ENCODE measurements at regions not wholly inside any gene's neighbourhood (a gene's known extent, or its start where the extent isn't known, plus 50 kb on each side); places are given as distances from the start of the nearest gene placed in this dataset.

DNA sequence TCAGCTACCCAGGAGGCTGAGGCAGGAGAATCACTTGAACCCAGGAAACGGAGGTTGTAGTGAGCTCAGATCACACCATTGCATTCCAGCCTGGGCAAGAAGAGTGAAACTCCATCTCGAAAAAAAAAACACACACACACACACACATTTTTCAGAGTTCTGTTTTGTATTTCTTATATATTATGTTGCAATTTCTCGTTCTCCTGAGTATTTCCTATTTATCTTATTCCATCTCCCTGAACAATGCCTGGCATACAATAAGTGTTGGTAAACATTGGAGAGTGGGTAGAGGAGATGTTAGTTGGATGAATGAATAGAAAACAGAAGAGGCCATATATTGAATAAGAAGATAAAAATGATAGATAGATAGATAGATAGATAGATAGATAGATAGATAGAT is 167.8 kb upstream of the CDH5 start:
- no peak for DNase-seq (ENCODE audit: low spot score)
- peaks cover 4% of the 10 kb centered on the region for H3K4me1 Mint-ChIP-seq (ENCODE audit: low read depth)
- H3K4me3 Mint-ChIP-seq (ENCODE audit: unreplicated experiment) = no peak overlapping the region
- TF ChIP-seq, protein P1, sequence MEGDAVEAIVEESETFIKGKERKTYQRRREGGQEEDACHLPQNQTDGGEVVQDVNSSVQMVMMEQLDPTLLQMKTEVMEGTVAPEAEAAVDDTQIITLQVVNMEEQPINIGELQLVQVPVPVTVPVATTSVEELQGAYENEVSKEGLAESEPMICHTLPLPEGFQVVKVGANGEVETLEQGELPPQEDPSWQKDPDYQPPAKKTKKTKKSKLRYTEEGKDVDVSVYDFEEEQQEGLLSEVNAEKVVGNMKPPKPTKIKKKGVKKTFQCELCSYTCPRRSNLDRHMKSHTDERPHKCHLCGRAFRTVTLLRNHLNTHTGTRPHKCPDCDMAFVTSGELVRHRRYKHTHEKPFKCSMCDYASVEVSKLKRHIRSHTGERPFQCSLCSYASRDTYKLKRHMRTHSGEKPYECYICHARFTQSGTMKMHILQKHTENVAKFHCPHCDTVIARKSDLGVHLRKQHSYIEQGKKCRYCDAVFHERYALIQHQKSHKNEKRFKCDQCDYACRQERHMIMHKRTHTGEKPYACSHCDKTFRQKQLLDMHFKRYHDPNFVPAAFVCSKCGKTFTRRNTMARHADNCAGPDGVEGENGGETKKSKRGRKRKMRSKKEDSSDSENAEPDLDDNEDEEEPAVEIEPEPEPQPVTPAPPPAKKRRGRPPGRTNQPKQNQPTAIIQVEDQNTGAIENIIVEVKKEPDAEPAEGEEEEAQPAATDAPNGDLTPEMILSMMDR (IDR thresholded peaks at IDR 0.05) = no peak
- peaks cover 2% of the 10 kb centered on the region for H3K36me3 Mint-ChIP-seq (ENCODE audit: low read depth)
- H3K27me3 Mint-ChIP-seq (ENCODE audit: low read depth) = no peaks in the 10 kb centered on the region
- no peaks in the 10 kb centered on the region for H3K9me3 Mint-ChIP-seq (ENCODE audit: low read depth)
- no peak overlapping the region for H3K27ac Mint-ChIP-seq (ENCODE audit: unreplicated experiment)

DNA sequence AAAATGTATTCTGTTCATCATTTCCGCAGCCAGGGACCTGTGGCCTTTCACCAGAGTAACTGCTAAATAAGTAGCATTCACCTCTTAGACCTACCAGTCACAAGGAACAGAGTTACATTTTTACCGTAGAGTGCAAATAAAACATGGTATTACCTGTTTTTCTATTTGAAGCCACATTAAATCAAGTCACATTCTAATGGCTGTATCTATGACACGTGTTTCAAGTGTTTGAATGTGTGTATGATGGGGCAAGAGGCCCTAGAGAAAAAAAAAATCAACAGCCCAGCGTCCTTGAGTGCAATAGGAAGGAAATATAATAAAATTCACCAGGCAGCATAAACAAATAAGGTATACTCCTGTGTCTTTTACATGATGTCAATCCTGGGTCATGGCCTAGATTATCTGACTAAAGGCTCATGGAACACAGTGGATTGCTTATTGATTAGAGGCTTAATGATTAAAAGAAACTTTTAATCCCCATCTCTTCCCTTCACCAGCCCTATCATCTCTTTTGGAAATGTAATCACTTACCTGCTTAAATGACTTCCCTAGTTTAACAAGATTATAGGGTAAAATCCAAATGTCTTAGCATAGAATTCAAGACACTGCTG is 168.7 kb upstream of the CDH5 start:
- Mint-ChIP-seq H3K9me3 (ENCODE audit: low read depth) (no peaks in the 10 kb centered on the region), H3K4me1 (ENCODE audit: low read depth) (peaks cover 4% of the 10 kb centered on the region), H3K4me3 (ENCODE audit: unreplicated experiment) (no peak overlapping the region), H3K27ac (ENCODE audit: unreplicated experiment) (no peak overlapping the region), H3K27me3 (ENCODE audit: low read depth) (no peaks in the 10 kb centered on the region), H3K36me3 (ENCODE audit: low read depth) (peaks cover 2% of the 10 kb centered on the region)
- DNase-seq (ENCODE audit: low spot score) = no peak
- TF ChIP-seq, protein P1 (IDR thresholded peaks at IDR 0.05) = no peak

DNA sequence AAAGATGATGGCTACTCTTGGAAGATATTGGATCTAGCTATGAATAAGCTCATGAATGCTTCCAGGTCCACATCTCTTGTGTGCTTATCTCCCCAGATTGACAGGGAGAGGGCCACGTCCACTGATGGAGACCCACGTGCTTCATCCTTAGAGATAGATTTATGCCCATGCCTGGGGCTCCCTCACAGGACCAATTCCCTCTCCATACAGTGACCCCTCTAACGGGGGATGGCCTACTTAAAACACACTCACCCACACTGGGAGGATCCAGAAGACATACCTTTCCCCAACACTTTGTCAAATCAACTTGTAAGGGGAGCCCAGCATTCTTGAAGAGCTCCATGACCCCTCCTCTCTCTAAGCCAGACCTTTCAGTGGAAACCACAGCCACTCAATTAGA is 169.7 kb upstream of the CDH5 start:
- peaks cover 2% of the 10 kb centered on the region for H3K36me3 Mint-ChIP-seq (ENCODE audit: low read depth)
- DNase-seq (ENCODE audit: low spot score) = no peak
- H3K4me1 Mint-ChIP-seq (ENCODE audit: low read depth) = peaks cover 4% of the 10 kb centered on the region
- H3K4me3 Mint-ChIP-seq (ENCODE audit: unreplicated experiment) = no peak overlapping the region
- H3K27ac Mint-ChIP-seq (ENCODE audit: unreplicated experiment) = no peak overlapping the region
- no peaks in the 10 kb centered on the region for H3K27me3 Mint-ChIP-seq (ENCODE audit: low read depth)
- no peaks in the 10 kb centered on the region for H3K9me3 Mint-ChIP-seq (ENCODE audit: low read depth)
- TF ChIP-seq, protein P1 (IDR thresholded peaks at IDR 0.05) = no peak

DNA sequence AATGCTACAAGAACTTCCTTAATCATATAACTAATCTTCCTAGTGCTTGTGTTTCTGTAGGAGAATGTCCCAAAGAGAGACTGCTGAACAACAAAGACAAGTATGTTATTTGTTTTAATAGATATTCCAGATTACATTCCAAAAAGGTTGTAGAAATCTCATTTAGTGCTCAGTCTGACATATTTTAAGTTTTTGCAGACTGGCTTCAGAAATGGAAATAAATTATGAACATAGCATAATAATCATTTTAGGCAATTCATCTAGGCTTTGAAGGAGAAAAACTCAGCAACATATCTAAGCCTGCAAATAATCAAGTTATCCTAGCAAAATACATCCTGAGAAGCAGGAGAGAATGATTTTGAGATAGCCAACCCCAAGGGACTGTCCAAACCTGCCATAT is 171.6 kb upstream of the CDH5 start:
- peaks cover 2% of the 10 kb centered on the region for H3K36me3 Mint-ChIP-seq (ENCODE audit: low read depth)
- H3K27ac Mint-ChIP-seq (ENCODE audit: unreplicated experiment) = no peak overlapping the region
- TF ChIP-seq, protein P1 (IDR thresholded peaks at IDR 0.05) = no peak
- H3K4me3 Mint-ChIP-seq (ENCODE audit: unreplicated experiment) = no peak overlapping the region
- peaks cover 2% of the 10 kb centered on the region for H3K9me3 Mint-ChIP-seq (ENCODE audit: low read depth)
- peaks cover 12% of the 10 kb centered on the region for H3K4me1 Mint-ChIP-seq (ENCODE audit: low read depth)
- no peaks in the 10 kb centered on the region for H3K27me3 Mint-ChIP-seq (ENCODE audit: low read depth)
- no peak for DNase-seq (ENCODE audit: low spot score)

DNA sequence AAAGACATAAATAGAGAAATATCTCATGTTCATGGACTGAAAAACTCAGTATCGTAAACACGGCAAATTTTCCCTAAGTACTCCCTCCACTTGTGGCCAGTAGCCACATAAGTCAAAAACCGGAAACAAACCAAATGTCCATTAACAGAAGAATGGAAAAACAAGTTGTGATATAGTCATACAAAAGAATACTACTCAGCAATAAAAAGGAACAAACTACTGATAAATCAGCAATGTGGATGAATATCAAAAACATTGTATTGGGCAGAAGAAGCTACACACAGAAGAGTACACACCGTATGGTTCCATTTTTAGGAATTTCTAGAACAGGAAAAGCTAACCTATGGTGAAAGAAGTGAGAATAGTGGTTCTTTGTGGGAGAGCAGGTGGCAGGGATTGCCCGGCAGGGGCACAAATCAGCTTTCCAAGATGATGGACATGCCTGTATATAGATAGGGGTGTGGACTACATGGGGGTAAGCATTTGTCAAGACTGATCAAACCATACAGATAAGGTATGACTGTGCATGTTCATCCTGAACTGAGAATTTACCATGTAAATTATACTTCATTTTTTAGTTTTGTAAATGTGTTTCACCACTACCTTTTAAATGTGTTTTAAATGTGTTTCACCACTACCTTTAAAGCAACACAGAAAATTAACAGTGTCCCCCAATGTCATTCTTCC is 172.8 kb upstream of the CDH5 start:
- Mint-ChIP-seq H3K27me3 (ENCODE audit: low read depth) (no peaks in the 10 kb centered on the region), H3K4me1 (ENCODE audit: low read depth) (peaks cover 24% of the 10 kb centered on the region), H3K36me3 (ENCODE audit: low read depth) (peaks cover 2% of the 10 kb centered on the region), H3K4me3 (ENCODE audit: unreplicated experiment) (no peak overlapping the region), H3K27ac (ENCODE audit: unreplicated experiment) (no peak overlapping the region), H3K9me3 (ENCODE audit: low read depth) (peaks cover 2% of the 10 kb centered on the region)
- no peak for DNase-seq (ENCODE audit: low spot score)
- TF ChIP-seq, protein P1 (IDR thresholded peaks at IDR 0.05) = no peak
